Glutamatergic neuron (in vitro differentiated cells): ENCODE measurements at regions not wholly inside any gene's neighbourhood (a gene's known extent, or its start where the extent isn't known, plus 50 kb on each side); places are given as distances from the start of the nearest gene placed in this dataset.

Experiments
- DNase-seq: peaks from one replicate; pipeline ENCODE4 v3.0.0; 2022
- H3K27ac Mint-ChIP-seq: one replicate; pipeline ENCODE4 v1.8.0; 2020; ENCODE audit warnings: mild to moderate bottlenecking, mixed read lengths, inconsistent platforms; ENCODE audit not compliant: unreplicated experiment
- H3K27me3 Mint-ChIP-seq: one replicate; pipeline ENCODE4 v1.8.0; 2020; ENCODE audit warnings: mild to moderate bottlenecking, moderate library complexity, mixed read lengths, inconsistent platforms; ENCODE audit not compliant: unreplicated experiment
- H3K36me3 Mint-ChIP-seq: one replicate; pipeline ENCODE4 v1.8.0; 2020; ENCODE audit warnings: mild to moderate bottlenecking, mixed read lengths, inconsistent platforms; ENCODE audit not compliant: unreplicated experiment
- H3K4me1 Mint-ChIP-seq: one replicate; pipeline ENCODE4 v1.8.0; 2020; ENCODE audit warnings: mild to moderate bottlenecking, low read depth, mixed read lengths, inconsistent platforms; ENCODE audit not compliant: unreplicated experiment
- H3K4me3 Mint-ChIP-seq: one replicate; pipeline ENCODE4 v1.8.0; 2020; ENCODE audit warnings: mild to moderate bottlenecking, mixed read lengths, inconsistent platforms; ENCODE audit not compliant: unreplicated experiment
- H3K9me3 Mint-ChIP-seq: one replicate; pipeline ENCODE4 v1.8.0; 2020; ENCODE audit warnings: mild to moderate bottlenecking, moderate library complexity, mixed read lengths, inconsistent platforms; ENCODE audit not compliant: unreplicated experiment
- CTCF ChIP-seq: fragments of 200-600 bp; sonication (generic); IDR thresholded peaks from one replicate; pipeline ENCODE4 v1.5.0; 2021; ENCODE audit not compliant: partially characterized antibody, unreplicated experiment

DNA sequence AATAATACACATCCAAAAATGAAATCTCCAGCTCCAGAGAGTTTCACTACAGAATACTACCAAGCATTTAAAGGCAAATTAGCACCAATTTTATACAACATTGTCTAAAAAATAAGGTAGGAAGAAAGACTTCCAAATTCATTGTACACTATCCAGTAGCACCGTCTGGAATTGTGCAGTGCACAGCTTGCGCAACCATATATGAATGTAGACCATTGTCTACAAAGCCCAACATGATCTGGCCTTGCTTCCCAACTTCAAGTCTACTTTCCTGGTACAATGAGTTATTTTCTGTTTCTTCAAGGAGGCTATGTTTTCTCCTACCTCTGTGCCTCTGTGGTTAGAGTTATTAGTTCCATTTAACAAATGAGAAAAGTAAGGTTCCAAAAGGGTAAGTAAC, 115.4 kb upstream of the FOXK1 start:
- no peak for DNase-seq
- H3K4me1 Mint-ChIP-seq, result no peaks in the 10 kb centered on the region
- H3K9me3 Mint-ChIP-seq, result peaks cover 4% of the 10 kb centered on the region
- H3K36me3 Mint-ChIP-seq, result no peaks in the 10 kb centered on the region
- no peak overlapping the region for H3K27ac Mint-ChIP-seq
- H3K4me3 Mint-ChIP-seq, result no peak overlapping the region
- H3K27me3 Mint-ChIP-seq, result no peaks in the 10 kb centered on the region
- TF ChIP-seq CTCF, result no peak

DNA sequence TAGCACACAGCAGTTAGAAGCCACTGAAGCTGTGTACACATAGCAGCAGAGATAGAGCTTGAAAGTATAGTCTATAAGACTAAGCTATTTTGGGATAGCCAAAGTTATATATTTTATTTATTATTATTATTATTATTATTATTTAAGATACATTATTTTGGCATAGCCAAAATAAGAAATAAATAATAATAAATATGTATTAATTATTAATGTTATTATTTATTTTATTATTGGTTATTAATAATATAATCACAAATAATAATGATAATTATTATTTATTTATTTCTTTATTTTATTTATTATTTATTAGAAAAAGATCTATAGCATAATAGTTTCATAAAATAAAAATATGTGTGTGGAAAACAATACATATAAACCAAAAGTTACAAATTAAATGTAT, 107.2 kb upstream of the FOXK1 start:
- no peaks in the 10 kb centered on the region for H3K4me1 Mint-ChIP-seq
- DNase-seq, result no peak

DNA sequence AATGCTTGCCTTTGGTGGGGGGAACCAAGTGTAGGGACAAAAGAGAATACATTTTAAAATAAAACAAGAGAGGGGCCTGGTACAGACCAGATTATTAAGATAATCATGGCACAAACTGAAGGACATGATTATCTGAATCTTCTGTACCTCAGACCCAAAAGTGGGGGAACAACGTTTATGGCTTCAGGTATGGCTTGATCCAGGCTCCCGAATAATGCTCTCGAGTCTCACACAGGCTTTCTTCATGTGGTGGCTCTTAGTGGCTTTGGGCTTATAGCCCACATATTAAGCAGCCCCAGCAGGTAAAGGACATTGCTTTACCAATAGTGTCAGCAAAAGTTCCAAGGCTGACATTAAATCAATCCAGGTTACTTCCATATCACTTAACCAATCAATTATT, 106.8 kb upstream of the FOXK1 start:
- no peak for TF ChIP-seq CTCF
- H3K4me1 Mint-ChIP-seq, result no peaks in the 10 kb centered on the region
- H3K27ac Mint-ChIP-seq, result no peak overlapping the region
- H3K27me3 Mint-ChIP-seq, result no peaks in the 10 kb centered on the region
- no peaks in the 10 kb centered on the region for H3K36me3 Mint-ChIP-seq
- H3K4me3 Mint-ChIP-seq, result no peak overlapping the region
- H3K9me3 Mint-ChIP-seq, result no peaks in the 10 kb centered on the region
- no peak for DNase-seq

More for the DNA sequence above, 107.2 kb upstream of the FOXK1 start:
- no peak overlapping the region for H3K4me3 Mint-ChIP-seq
- no peaks in the 10 kb centered on the region for H3K27me3 Mint-ChIP-seq
- H3K27ac Mint-ChIP-seq, result no peak overlapping the region
- no peaks in the 10 kb centered on the region for H3K9me3 Mint-ChIP-seq
- no peaks in the 10 kb centered on the region for H3K36me3 Mint-ChIP-seq
- no peak for TF ChIP-seq CTCF

DNA sequence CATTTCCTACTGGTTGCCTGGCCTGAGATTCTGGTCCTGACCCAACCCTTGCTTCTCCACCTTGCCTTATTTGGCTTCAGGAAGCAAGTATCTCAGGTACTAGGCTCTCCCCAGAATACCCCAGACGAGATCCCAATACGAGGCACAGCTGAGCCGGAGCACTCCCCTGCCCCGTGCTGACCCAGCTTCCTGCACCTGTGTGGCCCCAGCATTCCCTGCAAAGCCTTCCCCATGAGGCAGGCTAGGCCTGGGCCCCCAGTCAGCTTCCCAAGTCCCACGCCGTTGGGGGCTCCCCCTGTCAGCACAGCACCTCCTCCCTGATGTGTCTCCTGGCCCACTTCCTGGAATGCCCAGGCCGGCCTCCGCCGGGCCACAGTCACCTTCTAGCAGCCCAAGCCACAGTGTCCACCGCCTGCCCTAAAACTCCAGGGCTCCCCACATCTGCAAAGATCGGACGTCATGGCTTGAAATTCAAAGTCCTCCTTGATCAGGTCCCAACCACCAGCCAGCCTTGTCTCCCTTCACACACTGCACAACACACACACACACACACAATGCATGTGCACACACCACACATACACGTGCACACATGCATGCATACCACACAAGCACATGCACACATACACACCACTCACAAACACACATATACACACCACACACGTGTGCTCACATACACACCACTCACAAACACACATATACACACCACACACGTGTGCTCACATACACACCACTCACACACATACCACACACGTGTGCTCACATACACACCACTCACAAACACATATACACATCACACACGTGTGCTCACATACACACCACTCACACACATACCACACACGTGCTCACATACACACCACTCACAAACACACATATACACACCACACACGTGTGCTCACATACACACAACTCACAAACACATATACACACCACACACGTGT, 78.9 kb upstream of the FOXK1 start:
- TF ChIP-seq CTCF, result no peak
- no peak overlapping the region for H3K4me3 Mint-ChIP-seq
- H3K27me3 Mint-ChIP-seq, result no peaks in the 10 kb centered on the region
- H3K36me3 Mint-ChIP-seq, result no peaks in the 10 kb centered on the region
- H3K4me1 Mint-ChIP-seq, result no peaks in the 10 kb centered on the region
- DNase-seq, result no peak
- H3K9me3 Mint-ChIP-seq, result peaks cover 1% of the 10 kb centered on the region
- no peak overlapping the region for H3K27ac Mint-ChIP-seq

- DNase-seq, result no peak
- H3K27ac Mint-ChIP-seq, result no peak overlapping the region
- peaks cover 1% of the 10 kb centered on the region for H3K9me3 Mint-ChIP-seq
- H3K27me3 Mint-ChIP-seq, result no peaks in the 10 kb centered on the region
- H3K4me1 Mint-ChIP-seq, result no peaks in the 10 kb centered on the region
- no peak overlapping the region for H3K4me3 Mint-ChIP-seq
- no peak for TF ChIP-seq CTCF
- H3K36me3 Mint-ChIP-seq, result no peaks in the 10 kb centered on the region
Observed at GRCh38 chr7:4603843-4604231, 78.3 kb upstream of the FOXK1 start.
